ENCODE measurements at regions not wholly inside any gene's neighbourhood (a gene's known extent, or its start where the extent isn't known, plus 50 kb on each side); places are given as distances from the start of the nearest gene placed in this dataset.

DNA sequence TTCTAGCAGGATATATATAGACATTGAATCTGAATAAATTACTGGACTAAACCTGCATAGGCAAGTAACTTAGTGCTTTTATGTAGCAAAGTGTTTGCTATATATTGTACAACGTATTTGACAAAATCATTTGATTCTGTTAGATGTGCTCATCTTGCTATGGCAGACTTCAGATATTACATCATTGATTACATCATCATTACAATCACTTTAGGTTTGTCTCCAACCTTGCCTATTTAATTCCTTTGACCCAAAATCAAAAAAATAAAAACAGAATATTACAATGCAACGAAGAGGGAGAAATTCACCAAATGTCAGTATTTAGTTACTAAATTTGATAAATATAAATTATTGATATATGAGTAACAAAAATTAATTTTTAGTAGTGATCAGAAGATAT lies 155.7 kb upstream of the STEAP1 start:
- intact Hi-C loops (cut with micrococcal nuclease) (no loop called here), in situ Hi-C loops (cut with MboI) (no loop called here)
- Histone ChIP-seq H3K27ac (ENCODE audit: extremely low read depth, low read depth, low read length) (no peak overlapping the region), H3K9me3 (replicated peaks; ENCODE audit: control insufficient read depth, insufficient read depth, low read depth, low read length) (no peaks in the 10 kb centered on the region; the same call in 1 of the 2 replicates), H3K79me2 (ENCODE audit: control insufficient read depth, insufficient read depth, low read length) (no peaks in the 10 kb centered on the region), H4K20me1 (replicated peaks; ENCODE audit: control insufficient read depth, insufficient read depth, low read length) (no peaks in the 10 kb centered on the region), H3K9me1 (ENCODE audit: control insufficient read depth, insufficient read depth, low read length) (no peaks in the 10 kb centered on the region), H2AFZ (ENCODE audit: low read depth, low read length) (no peak overlapping the region), H3K4me1 (replicated peaks in 1 of 2; ENCODE audit: control insufficient read depth in 2 of 2, insufficient read depth in 2 of 2, low read length in 2 of 2) (no peaks in the 10 kb centered on the region), H3K36me3 (ENCODE audit: control insufficient read depth, insufficient read depth, low read length) (no peaks in the 10 kb centered on the region), H3K9ac (ENCODE audit: insufficient read depth in 1 of 2, low read depth in 2 of 2, low read length in 2 of 2) (no peak overlapping the region), H3K4me3 (no peak overlapping the region), H3K4me2 (ENCODE audit: insufficient read depth, low read length) (no peak overlapping the region), H3K27me3 (ENCODE audit: control insufficient read depth in 2 of 2, insufficient read depth in 2 of 2, low read length in 2 of 2) (no peaks in the 10 kb centered on the region)
- FAIRE-seq (no peak), DNase-seq (ENCODE audit: extremely low read depth in 1 of 4, low spot score in 3 of 4) (no peak), ATAC-seq (no peak)
- ChIA-PET CTCF (ENCODE audit: low intra/inter-chr PET ratio) (no interaction called here), POLR2A (no interaction called here)
- BruUV-seq (replicated peaks) = no TSS peak
- TF ChIP-seq, protein P1, sequence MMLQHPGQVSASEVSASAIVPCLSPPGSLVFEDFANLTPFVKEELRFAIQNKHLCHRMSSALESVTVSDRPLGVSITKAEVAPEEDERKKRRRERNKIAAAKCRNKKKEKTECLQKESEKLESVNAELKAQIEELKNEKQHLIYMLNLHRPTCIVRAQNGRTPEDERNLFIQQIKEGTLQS (IDR thresholded peaks at IDR 0.05) = peak; percentile 77
- TF ChIP-seq, protein P1 (CRISPR knock-in tag; conservative IDR thresholded peaks at IDR 0.05) = no peak
- TF ChIP-seq WHSC1 (IDR thresholded peaks at IDR 0.05; ENCODE audit: low read length) (no peak), BRD9 (IDR thresholded peaks at IDR 0.05; ENCODE audit: low read depth, partially characterized antibody) (no peak), MCM2 (IDR thresholded peaks at IDR 0.05; ENCODE audit: low read depth) (no peak), CEBPG (CRISPR knock-in tag; IDR thresholded peaks at IDR 0.05) (no peak), CEBPG (tag; conservative IDR thresholded peaks at IDR 0.05 in 1 of 2, IDR thresholded peaks at IDR 0.05 in 1 of 2) (peak; percentile 24 to 71; a peak in 2 of 4 replicates), ZNF695 (CRISPR knock-in tag; IDR thresholded peaks at IDR 0.05) (no peak)
- WGBS (ENCODE audit: insufficient coverage, low coverage, missing lambda C conversion rate) = 0% methylated on average over 2 of the region's 2 CpGs

Data from K562 (cell line).